ENCODE measurements at regions not wholly inside any gene's neighbourhood (a gene's known extent, or its start where the extent isn't known, plus 50 kb on each side); places are given as distances from the start of the nearest gene placed in this dataset.
A peak's percentile ranks its signal among the peaks of the same experiment; 100 is the strongest.

DNA sequence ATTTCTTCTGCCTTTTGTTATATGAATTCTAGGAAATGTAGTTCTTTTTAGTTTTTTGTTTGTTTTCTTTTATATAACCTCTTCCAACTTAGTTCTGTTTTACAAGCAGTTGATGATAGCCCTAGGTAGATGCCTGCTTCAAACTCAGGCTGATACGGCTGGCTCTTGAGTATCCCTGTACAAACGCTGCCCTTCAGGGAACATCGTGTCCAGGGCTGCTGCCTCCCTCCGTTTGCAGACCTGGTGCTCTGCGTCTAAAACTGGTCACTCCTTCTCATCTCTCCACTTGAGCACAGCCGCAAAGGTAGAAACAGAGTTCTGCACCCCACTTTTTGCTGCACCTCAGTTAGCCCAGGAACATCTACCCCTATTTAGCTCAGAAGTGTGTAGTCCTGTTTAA is 310.1 kb downstream of the PRL start:
- Histone ChIP-seq H3K27me3 (replicated peaks; ENCODE audit: insufficient read depth) (no peaks in the 10 kb centered on the region), H3K4me2 (ENCODE audit: unreplicated experiment) (peak overlapping the region; percentile 69), H3K9ac (no peak overlapping the region), H3K4me1 (ENCODE audit: insufficient read depth) (peaks cover 5% of the 10 kb centered on the region), H3K4me3 (no peak overlapping the region), H3K9me3 (ENCODE audit: low read depth) (no peaks in the 10 kb centered on the region), H3K36me3 (ENCODE audit: low read depth) (no peaks in the 10 kb centered on the region), H4K20me1 (ENCODE audit: insufficient read depth) (no peaks in the 10 kb centered on the region), H3K79me2 (ENCODE audit: insufficient read depth) (no peaks in the 10 kb centered on the region), H3F3A (ENCODE audit: insufficient read depth) (no peaks in the 10 kb centered on the region), H2AFZ (no peak overlapping the region), H3K9me2 (ENCODE audit: insufficient read depth) (no peaks in the 10 kb centered on the region), H3K27ac (no peak overlapping the region)
- in situ Hi-C loops (cut with MboI): no loop called here
- DNase-seq: no peak
- WGBS, 2 experiments (ENCODE audit: low coverage in 1 of 2, low lambda C conversion rate in 2 of 2, missing lambda C conversion rate in 2 of 2): 78 to 82% methylated on average over 6 of the region's 6 CpGs
- no peak for TF ChIP-seq EZH2 (IDR thresholded peaks at IDR 0.05; ENCODE audit: insufficient read depth, poor library complexity, severe bottlenecking)
- no peak for TF ChIP-seq EZH2phosphoT487 (IDR thresholded peaks at IDR 0.05; ENCODE audit: insufficient read depth, low read depth)

DNA sequence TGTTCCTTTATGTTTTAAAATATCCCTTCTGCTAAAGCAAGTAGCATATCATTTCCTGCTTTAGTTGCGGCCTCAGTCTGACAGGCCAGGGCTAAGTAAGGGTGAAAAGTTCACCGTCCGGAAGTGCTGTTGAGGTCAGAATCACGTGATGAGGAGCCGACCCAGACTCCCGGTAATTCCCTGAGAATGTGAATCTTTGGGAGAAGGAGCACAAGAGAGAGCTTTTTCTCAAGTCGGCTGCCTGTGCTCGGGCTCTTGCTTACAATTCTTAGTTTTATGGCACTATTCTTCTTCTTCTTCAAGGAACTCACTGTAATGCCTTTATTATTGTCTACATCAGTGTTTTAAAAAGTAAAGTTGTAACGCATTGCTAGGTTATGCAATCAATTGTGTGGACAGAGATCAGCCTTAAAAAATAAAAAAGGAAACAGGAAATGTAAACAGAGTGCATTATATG is 309.3 kb downstream of the PRL start:
- Histone ChIP-seq H3K9me3 (ENCODE audit: low read depth) (no peaks in the 10 kb centered on the region), H3K4me1 (ENCODE audit: insufficient read depth) (peaks cover 13% of the 10 kb centered on the region), H3K36me3 (ENCODE audit: low read depth) (no peaks in the 10 kb centered on the region), H4K20me1 (ENCODE audit: insufficient read depth) (no peaks in the 10 kb centered on the region), H2AFZ (peak overlapping the region; percentile 60), H3K9ac (peak overlapping the region; percentile 17), H3K27me3 (replicated peaks; ENCODE audit: insufficient read depth) (no peaks in the 10 kb centered on the region), H3K27ac (peak overlapping the region; percentile 32), H3K4me2 (ENCODE audit: unreplicated experiment) (peak overlapping the region; percentile 69), H3K4me3 (peak overlapping the region; percentile 15; the same call in 1 of the 2 replicates), H3K79me2 (ENCODE audit: insufficient read depth) (no peaks in the 10 kb centered on the region), H3F3A (ENCODE audit: insufficient read depth) (0 out of 2 replicates have a peak, but pooled peaks cover 5% of the 10 kb centered on the region), H3K9me2 (ENCODE audit: insufficient read depth) (no peaks in the 10 kb centered on the region)
- in situ Hi-C loops (cut with MboI): no loop called here
- TF ChIP-seq EZH2phosphoT487 (IDR thresholded peaks at IDR 0.05; ENCODE audit: insufficient read depth, low read depth) (no peak), EZH2 (IDR thresholded peaks at IDR 0.05; ENCODE audit: insufficient read depth, poor library complexity, severe bottlenecking) (no peak)
- peak; percentile 75 for DNase-seq
- 46 to 48% methylated on average over 9 of the region's 9 CpGs for WGBS, 2 experiments (ENCODE audit: low coverage in 1 of 2, low lambda C conversion rate in 2 of 2, missing lambda C conversion rate in 2 of 2)

DNA sequence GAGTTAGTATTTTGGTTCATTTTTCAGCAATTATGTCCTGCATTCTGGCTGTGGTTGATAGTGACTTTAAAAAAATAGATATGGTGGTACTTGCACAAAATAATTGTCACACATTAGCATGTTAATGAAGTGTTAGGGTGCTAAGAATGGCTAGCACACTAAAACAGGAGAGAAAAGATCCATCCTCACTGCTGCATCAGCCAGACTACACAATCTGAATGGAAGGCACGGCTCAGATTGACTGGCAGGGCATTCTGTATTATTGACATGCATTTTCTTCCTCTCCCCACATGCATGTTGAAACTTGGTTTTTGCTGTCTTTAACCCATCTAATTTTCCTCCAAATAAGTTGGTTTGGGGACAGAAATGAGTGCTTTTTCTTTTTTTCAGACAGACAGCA is 306.3 kb downstream of the PRL start:
- Histone ChIP-seq H2AFZ (no peak overlapping the region), H3F3A (ENCODE audit: insufficient read depth) (0 out of 2 replicates have a peak, but pooled peaks cover 5% of the 10 kb centered on the region), H4K20me1 (ENCODE audit: insufficient read depth) (no peaks in the 10 kb centered on the region), H3K4me1 (ENCODE audit: insufficient read depth) (peaks cover 15% of the 10 kb centered on the region), H3K79me2 (ENCODE audit: insufficient read depth) (no peaks in the 10 kb centered on the region), H3K4me2 (ENCODE audit: unreplicated experiment) (no peak overlapping the region), H3K4me3 (no peak overlapping the region), H3K27ac (no peak overlapping the region), H3K9me3 (ENCODE audit: low read depth) (no peaks in the 10 kb centered on the region), H3K27me3 (replicated peaks; ENCODE audit: insufficient read depth) (no peaks in the 10 kb centered on the region), H3K36me3 (ENCODE audit: low read depth) (no peaks in the 10 kb centered on the region), H3K9ac (no peak overlapping the region), H3K9me2 (ENCODE audit: insufficient read depth) (no peaks in the 10 kb centered on the region)
- TF ChIP-seq EZH2 (IDR thresholded peaks at IDR 0.05; ENCODE audit: insufficient read depth, poor library complexity, severe bottlenecking) (no peak), EZH2phosphoT487 (IDR thresholded peaks at IDR 0.05; ENCODE audit: insufficient read depth, low read depth) (no peak)
- in situ Hi-C loops (cut with MboI): no loop called here
- WGBS, 2 experiments (ENCODE audit: low coverage in 1 of 2, low lambda C conversion rate in 2 of 2, missing lambda C conversion rate in 2 of 2): 29 to 33% methylated on average over 1 of the region's 1 CpG
- DNase-seq: no peak

DNA sequence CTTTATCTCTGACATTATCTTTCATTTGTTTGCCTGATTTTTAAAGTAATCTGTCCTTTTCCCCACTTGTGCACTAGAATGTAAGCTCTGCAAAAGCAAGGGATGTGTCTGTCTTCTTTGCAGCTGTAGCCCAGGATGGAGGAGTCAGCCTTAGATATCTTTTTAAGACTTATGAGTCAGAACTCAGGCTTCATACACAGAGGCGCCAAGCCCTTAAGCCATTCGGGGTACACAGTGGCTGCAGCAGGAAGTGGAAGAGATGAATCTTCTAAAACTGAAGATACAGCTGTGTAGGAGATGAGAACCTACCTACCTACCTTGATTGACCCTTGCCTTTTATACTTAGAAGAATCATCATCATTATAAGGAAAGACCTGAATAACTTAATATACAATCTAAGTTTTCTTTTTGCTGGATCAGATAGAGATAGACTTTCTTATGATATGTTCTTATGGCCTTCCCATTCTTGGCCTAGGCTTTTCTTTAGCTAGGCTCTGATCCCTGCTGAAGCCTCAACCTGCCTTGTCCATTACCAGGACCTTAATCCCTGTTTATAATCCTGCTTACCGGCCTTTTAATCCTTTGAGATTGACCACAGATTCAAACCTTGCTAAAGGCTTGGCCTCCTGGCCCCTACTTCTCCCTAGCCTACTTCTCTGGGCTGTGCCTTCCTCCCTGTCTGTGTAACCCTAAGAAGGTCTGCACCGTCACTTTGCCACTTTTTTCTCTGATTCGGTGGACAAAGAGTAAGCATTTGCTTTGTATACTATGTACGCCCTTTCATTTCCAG is 304.5 kb downstream of the PRL start:
- in situ Hi-C loops (cut with MboI): no loop called here
- Histone ChIP-seq H2AFZ (0 out of 2 replicates have a peak overlapping the region, but pooled peaks have one; percentile 17), H3K9me2 (ENCODE audit: insufficient read depth) (no peaks in the 10 kb centered on the region), H3K4me2 (ENCODE audit: unreplicated experiment) (no peak overlapping the region), H3K36me3 (ENCODE audit: low read depth) (no peaks in the 10 kb centered on the region), H3K79me2 (ENCODE audit: insufficient read depth) (no peaks in the 10 kb centered on the region), H4K20me1 (ENCODE audit: insufficient read depth) (no peaks in the 10 kb centered on the region), H3K9me3 (ENCODE audit: low read depth) (no peaks in the 10 kb centered on the region), H3K4me1 (ENCODE audit: insufficient read depth) (peaks cover 10% of the 10 kb centered on the region), H3K4me3 (no peak overlapping the region), H3F3A (ENCODE audit: insufficient read depth) (0 out of 2 replicates have a peak, but pooled peaks cover 5% of the 10 kb centered on the region), H3K27me3 (replicated peaks; ENCODE audit: insufficient read depth) (no peaks in the 10 kb centered on the region), H3K9ac (no peak overlapping the region), H3K27ac (no peak overlapping the region)
- WGBS, 2 experiments (ENCODE audit: low coverage in 1 of 2, low lambda C conversion rate in 2 of 2, missing lambda C conversion rate in 2 of 2): 71 to 74% methylated on average over 6 of the region's 6 CpGs
- DNase-seq: peak; percentile 77
- TF ChIP-seq EZH2phosphoT487 (IDR thresholded peaks at IDR 0.05; ENCODE audit: insufficient read depth, low read depth) (no peak), EZH2 (IDR thresholded peaks at IDR 0.05; ENCODE audit: insufficient read depth, poor library complexity, severe bottlenecking) (no peak)
